Endothelial cell of umbilical vein (primary cell): ENCODE measurements at regions not wholly inside any gene's neighbourhood (a gene's known extent, or its start where the extent isn't known, plus 50 kb on each side); places are given as distances from the start of the nearest gene placed in this dataset.

Experiments used
- BruUV-seq: library from RNA; stranded (reverse); fragments of 400-500 nt; replicated peaks from 2 replicates; lab custom pipeline; 2021; lab: Mats Ljungman, UMichigan
- CTCF ChIA-PET: fragments of 300-600, 350-600 bp; sonication (Branson Sonifier 250); formaldehyde crosslinking; loops from one replicate; lab custom pipeline; 2021; ENCODE audit warnings: antibody characterized with exemption, inconsistent platforms; lab: Charles Lee
- POLR2A ChIA-PET: fragments of 300-600, 350-600 bp; sonication (Branson Sonifier 250); formaldehyde crosslinking; loops from one replicate; lab custom pipeline; 2021; ENCODE audit warnings: antibody characterized with exemption, inconsistent platforms; lab: Charles Lee
- DNase-seq: peaks from one replicate; pipeline ENCODE4 v3.0.0-alpha.2; 2011; ENCODE audit warnings: low read depth, low spot score
- FAIRE-seq: peaks from 2 replicates; lab custom pipeline; 2011; peaks lifted over from hg19 to GRCh38; lab: Jason Lieb, UNC
- H2AFZ ChIP-seq: 2 replicates; pipeline ENCODE4 v1.6.0; 2012; ENCODE audit warnings: low read depth, low read length, control low read depth, inconsistent platforms
- H3K27ac ChIP-seq: 2 replicates; pipeline ENCODE4 v1.5.1; 2011; ENCODE audit warnings: low read depth, mild to moderate bottlenecking, control low read depth, low read length, moderate library complexity; ENCODE audit not compliant: insufficient read depth
- H3K27me3 ChIP-seq, 2 experiments: 2 replicates each; pipeline versions ENCODE4 v1.6.0 to v1.6.1; 2011; ENCODE audit warnings: low read length in 2 of 2, mixed read lengths in 1 of 2; ENCODE audit not compliant: control insufficient read depth in 2 of 2, insufficient read depth in 2 of 2
- H3K36me3 ChIP-seq, 2 experiments: 2 replicates in 1 of 2; 3 replicates in 1 of 2; pipeline ENCODE4 v1.5.1; 2011; ENCODE audit warnings: low read length in 2 of 2, mild to moderate bottlenecking in 1 of 2, moderate library complexity in 1 of 2; ENCODE audit not compliant: control insufficient read depth in 2 of 2, insufficient read depth in 2 of 2; ENCODE audit errors: extremely low read depth in 1 of 2
- H3K4me1 ChIP-seq: 3 replicates; pipeline ENCODE4 v1.5.1; 2011; ENCODE audit warnings: mild to moderate bottlenecking, low read length; ENCODE audit not compliant: control insufficient read depth, insufficient read depth; ENCODE audit errors: extremely low read depth
- H3K4me2 ChIP-seq: 2 replicates; pipeline ENCODE4 v1.6.1; 2011; ENCODE audit warnings: low read length, control low read depth, mixed read lengths; ENCODE audit not compliant: insufficient read depth
- H3K4me3 ChIP-seq, 3 experiments: fragments of 200-600 bp in 1 of 3; sonication (generic), shearing (Covaris generic) in 1 of 3; replicated peaks in 1 of 3; 2 replicates each; pipeline ENCODE4 v1.5.1; 2011 to 2016; ENCODE audit warnings: control low read depth in 3 of 3, low read length in 3 of 3, mild to moderate bottlenecking in 2 of 3, inconsistent platforms in 1 of 3, low read depth in 1 of 3, moderate library complexity in 1 of 3; ENCODE audit not compliant: insufficient read depth in 1 of 3
- H3K79me2 ChIP-seq: 2 replicates; pipeline ENCODE4 v1.6.0; 2012; ENCODE audit warnings: low read length, inconsistent platforms; ENCODE audit not compliant: control insufficient read depth, insufficient read depth
- H3K9ac ChIP-seq: replicated peaks from 2 replicates; pipeline ENCODE3; 2011; ENCODE audit warnings: low read length, control low read depth; ENCODE audit not compliant: insufficient read depth; ENCODE audit errors: extremely low read depth
- H3K9me1 ChIP-seq: replicated peaks from 3 replicates; pipeline ENCODE4 v1.6.0; 2011; ENCODE audit warnings: mild to moderate bottlenecking, low read length; ENCODE audit not compliant: control insufficient read depth, insufficient read depth; ENCODE audit errors: extremely low read depth
- H3K9me3 ChIP-seq: replicated peaks from 2 replicates; pipeline ENCODE4 v1.5.1; 2012; ENCODE audit warnings: low read length, inconsistent platforms; ENCODE audit not compliant: control insufficient read depth, insufficient read depth
- H4K20me1 ChIP-seq: replicated peaks from 2 replicates; pipeline ENCODE3; 2011; ENCODE audit warnings: mild to moderate bottlenecking, low read length; ENCODE audit not compliant: control insufficient read depth, insufficient read depth; ENCODE audit errors: extremely low read depth
- EZH2 ChIP-seq: IDR thresholded peaks from 2 replicates; pipeline ENCODE4 v1.6.1; 2012; ENCODE audit warnings: borderline replicate concordance, low read depth, mild to moderate bottlenecking, moderate library complexity, low read length, inconsistent platforms; ENCODE audit not compliant: severe bottlenecking
- FOS ChIP-seq: IDR thresholded peaks from 2 replicates; pipeline ENCODE4 v1.6.1; 2011; ENCODE audit warnings: mild to moderate bottlenecking, low read length, moderate library complexity, borderline replicate concordance; ENCODE audit not compliant: insufficient read depth
- GATA2 ChIP-seq: IDR thresholded peaks from 2 replicates; pipeline ENCODE4 v1.7.0; 2011; ENCODE audit warnings: low read depth, mild to moderate bottlenecking, moderate library complexity, mixed read lengths, low read length; ENCODE audit not compliant: insufficient read length, insufficient read depth
- JUN ChIP-seq: IDR thresholded peaks from 2 replicates; pipeline ENCODE4 v1.6.1; 2011; ENCODE audit warnings: borderline replicate concordance, low read depth; ENCODE audit not compliant: insufficient read length, insufficient read depth
- MYC ChIP-seq: IDR thresholded peaks from one replicate; pipeline ENCODE4 v1.6.1; 2011; ENCODE audit warnings: mild to moderate bottlenecking, low read depth, low read length
- POLR2A ChIP-seq: IDR thresholded peaks from 2 replicates; pipeline ENCODE4 v1.6.1; 2012; ENCODE audit warnings: low read depth, mild to moderate bottlenecking, control low read depth, low read length
- POLR2AphosphoS5 ChIP-seq: IDR thresholded peaks from 2 replicates; pipeline ENCODE4 v1.6.1; 2012; ENCODE audit warnings: low read depth, mild to moderate bottlenecking, control low read depth, low read length, moderate library complexity; ENCODE audit not compliant: insufficient read depth
- dilution Hi-C: fragments of 300-500 bp; cut with MboI; formaldehyde crosslinking; loops from one replicate; pipeline ENCODE4 v1.15.0; 2019; ENCODE audit warnings: low sequenced_read_pairs; ENCODE audit not compliant: extremely low pct_ligation_motif_present
- intact Hi-C: fragments of 100-400 bp; cut with micrococcal nuclease; formaldehyde crosslinking; loops from one replicate; pipeline ENCODE4 v1.10.0; 2022
- TF ChIP-seq, protein P1 (sequence below): IDR thresholded peaks from 2 replicates; pipeline ENCODE4 v1.6.1; 2011; ENCODE audit not compliant: insufficient read depth, insufficient read length
- TF ChIP-seq, protein P2 (sequence below), 2 donors: IDR thresholded peaks; 1 replicate in 1 of 2; 2 replicates in 1 of 2; pipeline ENCODE4 v1.5.1; 2011; ENCODE audit warnings: low read length in 2 of 2, mild to moderate bottlenecking in 2 of 2, moderate library complexity in 2 of 2, control low read depth in 1 of 2, inconsistent platforms in 1 of 2, low read depth in 1 of 2; ENCODE audit not compliant: insufficient read depth in 1 of 2; ENCODE audit errors: extremely low read depth in 1 of 2

DNA sequence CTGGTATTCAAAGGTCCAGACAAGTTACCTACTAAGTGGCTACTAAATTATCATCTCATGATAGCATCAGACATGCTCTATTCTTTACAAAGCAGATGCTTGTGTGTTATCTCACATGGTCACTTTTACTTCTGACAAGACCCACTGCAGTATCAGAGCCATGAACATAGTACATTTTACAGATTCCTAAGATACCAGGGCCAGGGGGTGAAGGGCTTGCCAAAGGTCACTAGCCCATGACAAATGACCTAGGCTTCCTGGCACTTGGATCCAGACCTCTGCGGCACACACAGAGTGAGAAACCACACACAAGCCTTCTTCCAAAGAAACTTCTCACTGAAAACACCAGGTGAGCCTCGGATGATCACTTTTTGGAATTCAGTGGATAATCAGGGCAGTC, 446.8 kb downstream of the EIPR1 start:
- dilution Hi-C loops, result no loop called here
- no peak overlapping the region for H3K27ac ChIP-seq
- H3K36me3 ChIP-seq, result no peaks in the 10 kb centered on the region
- ChIA-PET POLR2A (no interaction called here), CTCF (no interaction called here)
- intact Hi-C loops, result no loop called here
- H3K4me1 ChIP-seq, result no peaks in the 10 kb centered on the region
- FAIRE-seq (no peak), DNase-seq (no peak)
- no peak overlapping the region for H3K9ac ChIP-seq
- TF ChIP-seq, protein P1, sequence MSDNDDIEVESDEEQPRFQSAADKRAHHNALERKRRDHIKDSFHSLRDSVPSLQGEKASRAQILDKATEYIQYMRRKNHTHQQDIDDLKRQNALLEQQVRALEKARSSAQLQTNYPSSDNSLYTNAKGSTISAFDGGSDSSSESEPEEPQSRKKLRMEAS, result no peak
- no peak for TF ChIP-seq FOS
- no peak for TF ChIP-seq POLR2A
- no peak for TF ChIP-seq GATA2
- no peak for TF ChIP-seq JUN
- TF ChIP-seq POLR2AphosphoS5, result no peak
- TF ChIP-seq, protein P2, sequence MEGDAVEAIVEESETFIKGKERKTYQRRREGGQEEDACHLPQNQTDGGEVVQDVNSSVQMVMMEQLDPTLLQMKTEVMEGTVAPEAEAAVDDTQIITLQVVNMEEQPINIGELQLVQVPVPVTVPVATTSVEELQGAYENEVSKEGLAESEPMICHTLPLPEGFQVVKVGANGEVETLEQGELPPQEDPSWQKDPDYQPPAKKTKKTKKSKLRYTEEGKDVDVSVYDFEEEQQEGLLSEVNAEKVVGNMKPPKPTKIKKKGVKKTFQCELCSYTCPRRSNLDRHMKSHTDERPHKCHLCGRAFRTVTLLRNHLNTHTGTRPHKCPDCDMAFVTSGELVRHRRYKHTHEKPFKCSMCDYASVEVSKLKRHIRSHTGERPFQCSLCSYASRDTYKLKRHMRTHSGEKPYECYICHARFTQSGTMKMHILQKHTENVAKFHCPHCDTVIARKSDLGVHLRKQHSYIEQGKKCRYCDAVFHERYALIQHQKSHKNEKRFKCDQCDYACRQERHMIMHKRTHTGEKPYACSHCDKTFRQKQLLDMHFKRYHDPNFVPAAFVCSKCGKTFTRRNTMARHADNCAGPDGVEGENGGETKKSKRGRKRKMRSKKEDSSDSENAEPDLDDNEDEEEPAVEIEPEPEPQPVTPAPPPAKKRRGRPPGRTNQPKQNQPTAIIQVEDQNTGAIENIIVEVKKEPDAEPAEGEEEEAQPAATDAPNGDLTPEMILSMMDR (IDR thresholded peaks at IDR 0.05; ENCODE audit: extremely low read depth in 1 of 2, insufficient read depth in 1 of 2, low read depth in 1 of 2, low read length in 2 of 2), result no peak
- TF ChIP-seq MYC, result no peak
- no peak for TF ChIP-seq EZH2
- peaks cover 7% of the 10 kb centered on the region for H3K9me3 ChIP-seq
- H2AFZ ChIP-seq, result no peak overlapping the region
- H3K9me1 ChIP-seq, result no peaks in the 10 kb centered on the region
- H3K4me2 ChIP-seq, result no peak overlapping the region
- BruUV-seq, result no TSS peak
- no peaks in the 10 kb centered on the region for H3K79me2 ChIP-seq
- no peaks in the 10 kb centered on the region for H3K27me3 ChIP-seq
- no peaks in the 10 kb centered on the region for H4K20me1 ChIP-seq
- H3K4me3 ChIP-seq, result no peak overlapping the region
